ENCODE measurements at regions not wholly inside any gene's neighbourhood (a gene's known extent, or its start where the extent isn't known, plus 50 kb on each side); places are given as distances from the start of the nearest gene placed in this dataset.

GRCh38 chr4:30269850-30270249 is 450.3 kb upstream of the PCDH7 start:
- H3K9me3 ChIP-seq: no peaks in the 10 kb centered on the region
- no peak for TF ChIP-seq CTCF (IDR thresholded peaks at IDR 0.05)
- H3K27ac ChIP-seq: no peak overlapping the region
- H3K36me3 ChIP-seq: no peaks in the 10 kb centered on the region
- peaks cover 0 to 8% of the 10 kb centered on the region in 2 donors for H3K4me1 ChIP-seq (ENCODE audit: control insufficient read depth in 1 of 2, low read depth in 2 of 2)
- H3K4me3 ChIP-seq: no peak overlapping the region
- ATAC-seq (ENCODE audit: insufficient number of reproducible peaks, low FRiP score, low read depth) (no peak), DNase-seq (ENCODE audit: low spot score) (no peak)
- no peaks in the 10 kb centered on the region for H3K27me3 ChIP-seq (replicated peaks; ENCODE audit: insufficient read depth)

DNA sequence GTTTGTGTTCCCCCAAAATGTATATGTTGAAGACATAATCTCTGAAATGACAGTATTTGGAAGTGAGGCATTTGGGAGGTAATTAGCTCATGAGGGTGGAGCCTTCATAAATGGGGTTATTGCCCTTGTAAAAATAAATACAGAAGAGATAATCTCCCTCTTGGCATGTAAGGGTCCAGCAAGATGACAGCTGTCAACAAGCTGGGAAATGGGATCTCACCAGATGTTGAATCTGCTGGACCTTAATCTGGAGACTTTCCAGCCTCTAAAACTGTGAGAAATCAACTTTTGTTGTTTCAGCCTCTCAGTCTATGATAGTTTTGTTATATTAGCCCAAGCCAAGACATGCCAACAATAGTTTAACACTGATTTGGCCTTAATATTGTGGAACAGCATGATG is 438.2 kb upstream of the PCDH7 start:
- DNase-seq (ENCODE audit: low spot score) (no peak), ATAC-seq (ENCODE audit: insufficient number of reproducible peaks, low FRiP score, low read depth) (no peak)
- H3K9me3 ChIP-seq: no peaks in the 10 kb centered on the region
- no peaks in the 10 kb centered on the region for H3K27me3 ChIP-seq (replicated peaks; ENCODE audit: insufficient read depth)
- peaks cover 10 to 31% of the 10 kb centered on the region in 2 donors for H3K4me1 ChIP-seq (ENCODE audit: control insufficient read depth in 1 of 2, low read depth in 2 of 2)
- TF ChIP-seq CTCF (IDR thresholded peaks at IDR 0.05): no peak
- peak overlapping the region; percentile 69 to 75 for H3K27ac ChIP-seq
- H3K36me3 ChIP-seq: no peaks in the 10 kb centered on the region
- no peak overlapping the region for H3K4me3 ChIP-seq

GRCh38 chr4:30283336-30283735 is 436.8 kb upstream of the PCDH7 start:
- Histone ChIP-seq H3K27me3 (replicated peaks; ENCODE audit: insufficient read depth) (no peaks in the 10 kb centered on the region), H3K4me3 (no peak overlapping the region), H3K4me1 (ENCODE audit: control insufficient read depth in 1 of 2, low read depth in 2 of 2) (peaks cover 10 to 31% of the 10 kb centered on the region in 2 donors), H3K36me3 (no peaks in the 10 kb centered on the region), H3K9me3 (no peaks in the 10 kb centered on the region), H3K27ac (peak overlapping the region; percentile 69 to 75)
- TF ChIP-seq CTCF (IDR thresholded peaks at IDR 0.05): no peak
- DNase-seq (ENCODE audit: low spot score) (no peak), ATAC-seq (ENCODE audit: insufficient number of reproducible peaks, low FRiP score, low read depth) (no peak)

- no peak for DNase-seq (ENCODE audit: low spot score)
- H3K4me3 ChIP-seq: no peak overlapping the region
- peaks cover 4 to 6% of the 10 kb centered on the region in 2 donors for H3K4me1 ChIP-seq (ENCODE audit: control insufficient read depth in 1 of 2, low read depth in 2 of 2)
- ATAC-seq (ENCODE audit: insufficient number of reproducible peaks, low FRiP score, low read depth): no peak
- H3K36me3 ChIP-seq: no peaks in the 10 kb centered on the region
- no peak for TF ChIP-seq CTCF (IDR thresholded peaks at IDR 0.05)
- no peak overlapping the region for H3K27ac ChIP-seq
- H3K9me3 ChIP-seq: no peaks in the 10 kb centered on the region
- H3K27me3 ChIP-seq (replicated peaks; ENCODE audit: insufficient read depth): no peaks in the 10 kb centered on the region
Observed at GRCh38 chr4:30294295-30294694, 425.9 kb upstream of the PCDH7 start.

DNA sequence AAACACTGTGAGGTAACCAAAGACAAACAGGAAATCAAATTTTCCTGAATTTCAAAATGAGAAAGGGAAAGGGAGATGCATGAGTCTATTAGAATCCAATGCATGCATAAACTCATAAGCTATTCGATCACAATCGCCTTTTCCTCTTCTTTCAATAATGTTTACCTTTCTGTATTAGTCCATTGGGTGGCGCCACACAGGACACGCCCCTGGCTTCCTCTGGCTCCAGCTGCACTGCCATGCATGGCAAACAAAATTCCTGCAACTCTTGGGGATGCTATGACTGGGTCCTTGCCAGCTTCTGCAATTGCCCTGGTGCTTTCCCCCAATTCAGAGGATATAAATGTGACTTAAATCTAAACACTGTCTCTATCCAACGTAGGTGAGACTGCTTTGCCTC is 424.5 kb upstream of the PCDH7 start:
- no peak overlapping the region for H3K4me3 ChIP-seq
- TF ChIP-seq CTCF (IDR thresholded peaks at IDR 0.05): no peak
- H3K4me1 ChIP-seq (ENCODE audit: control insufficient read depth in 1 of 2, low read depth in 2 of 2): no peaks in the 10 kb centered on the region
- H3K27me3 ChIP-seq (replicated peaks; ENCODE audit: insufficient read depth): no peaks in the 10 kb centered on the region
- H3K36me3 ChIP-seq: no peaks in the 10 kb centered on the region
- DNase-seq (ENCODE audit: low spot score) (no peak), ATAC-seq (ENCODE audit: insufficient number of reproducible peaks, low FRiP score, low read depth) (no peak)
- H3K9me3 ChIP-seq: no peaks in the 10 kb centered on the region
- H3K27ac ChIP-seq: no peak overlapping the region

All from thoracic aorta (tissue), 2 donors.